HEK293T (cell line): ENCODE measurements at regions not wholly inside any gene's neighbourhood (a gene's known extent, or its start where the extent isn't known, plus 50 kb on each side); places are given as distances from the start of the nearest gene placed in this dataset.
A peak's percentile ranks its signal among the peaks of the same experiment; 100 is the strongest.

Source experiments
- CTCF ChIA-PET: fragments of 350-600 bp; formaldehyde crosslinking; extraction: SDS; loops from one replicate; lab custom pipeline; 2021; ENCODE audit warnings: antibody characterized with exemption, inconsistent platforms; lab: Yijun Ruan, JAX
- POLR2A ChIA-PET: fragments of 350-600 bp; formaldehyde crosslinking; extraction: SDS; loops from one replicate; lab custom pipeline; 2020; ENCODE audit warnings: antibody characterized with exemption, inconsistent platforms; lab: Yijun Ruan, JAX
- DNase-seq: peaks from one replicate; pipeline ENCODE4 v3.0.0; 2012; ENCODE audit warnings: mixed read lengths; ENCODE audit errors: extremely low spot score
- ARNT ChIP-seq: fragments of 450-650 bp; IDR thresholded peaks from 2 replicates; pipeline ENCODE4 v1.6.1; 2017; ENCODE audit warnings: mild to moderate bottlenecking
- BHLHE40 ChIP-seq: fragments of 450-650 bp; IDR thresholded peaks from 2 replicates; pipeline ENCODE4 v1.6.1; 2016; ENCODE audit warnings: mild to moderate bottlenecking, moderate library complexity, borderline replicate concordance
- CTBP1 ChIP-seq: fragments of 450-650 bp; IDR thresholded peaks from 2 replicates; pipeline ENCODE4 v1.6.1; 2016; ENCODE audit warnings: borderline replicate concordance
- ELF4 ChIP-seq: fragments of 450-650 bp; IDR thresholded peaks from 2 replicates; pipeline ENCODE4 v1.6.1; 2017; ENCODE audit warnings: antibody characterized with exemption
- FOXA1 ChIP-seq: fragments of 450-650 bp; IDR thresholded peaks from 2 replicates; pipeline ENCODE4 v1.6.1; 2016; ENCODE audit warnings: mild to moderate bottlenecking
- FOXK2 ChIP-seq: fragments of 450-650 bp; IDR thresholded peaks from 2 replicates; pipeline ENCODE4 v1.6.1; 2016; ENCODE audit warnings: mild to moderate bottlenecking
- FOXM1 ChIP-seq: fragments of 450-650 bp; IDR thresholded peaks from 2 replicates; pipeline ENCODE4 v1.6.1; 2017; ENCODE audit warnings: mild to moderate bottlenecking, borderline replicate concordance
- HDGF ChIP-seq: fragments of 450-650 bp; IDR thresholded peaks from 2 replicates; pipeline ENCODE4 v1.6.1; 2017; ENCODE audit warnings: antibody characterized with exemption, borderline replicate concordance
- L3MBTL2 ChIP-seq: fragments of 450-650 bp; conservative IDR thresholded peaks from 2 replicates; pipeline ENCODE4 v1.6.1; 2016; ENCODE audit warnings: mild to moderate bottlenecking
- LEF1 ChIP-seq: fragments of 450-650 bp; IDR thresholded peaks from 2 replicates; pipeline ENCODE4 v1.6.1; 2017; ENCODE audit warnings: mild to moderate bottlenecking, borderline replicate concordance
- NFRKB ChIP-seq: fragments of 450-650 bp; IDR thresholded peaks from 2 replicates; pipeline ENCODE4 v1.6.1; 2016; ENCODE audit warnings: mild to moderate bottlenecking, moderate library complexity
- SP1 ChIP-seq: fragments of 450-650 bp; IDR thresholded peaks from 2 replicates; pipeline ENCODE4 v1.6.1; 2017
- SUZ12 ChIP-seq: fragments of 450-650 bp; IDR thresholded peaks from 2 replicates; pipeline ENCODE4 v1.6.1; 2016; ENCODE audit warnings: mild to moderate bottlenecking
- TARDBP ChIP-seq: fragments of 450-650 bp; IDR thresholded peaks from 2 replicates; pipeline ENCODE4 v1.6.1; 2016
- ZNF384 ChIP-seq: fragments of 450-650 bp; IDR thresholded peaks from 2 replicates; pipeline ENCODE4 v1.6.1; 2016
- TF ChIP-seq, protein P1 (sequence below): fragments of 450-650 bp; IDR thresholded peaks from 2 replicates; pipeline ENCODE4 v1.6.1; 2016

- POLR2A ChIA-PET: no interaction called here
Measured at GRCh38 chr7:25812086-25812850, 339.7 kb upstream of the NFE2L3 start.

DNA sequence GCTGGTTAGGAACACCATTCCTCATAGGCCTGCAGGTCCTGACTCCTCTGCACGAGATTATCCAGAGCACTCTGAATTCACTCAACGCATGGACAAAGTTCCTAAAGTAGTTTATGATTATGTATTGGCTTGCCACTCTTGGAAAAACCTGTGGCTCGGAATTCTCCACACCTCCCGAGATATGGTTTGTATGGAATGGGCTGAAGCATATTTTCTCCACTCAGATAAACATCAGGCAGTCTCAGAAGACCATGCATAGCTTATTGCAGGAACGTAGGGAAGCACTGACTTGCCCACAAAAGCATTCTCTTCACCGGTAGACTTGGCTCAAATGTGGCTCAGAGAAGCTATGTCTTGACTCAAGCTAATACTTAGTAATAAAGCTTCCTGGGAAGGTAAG is 338.6 kb upstream of the NFE2L3 start:
- DNase-seq: no peak
- ChIA-PET CTCF (no interaction called here), POLR2A (no interaction called here)
- TF ChIP-seq NFRKB (no peak), FOXM1 (no peak), ELF4 (no peak), HDGF (no peak), ARNT (no peak), SUZ12 (no peak), TARDBP (no peak), L3MBTL2 (no peak), FOXK2 (no peak), CTBP1 (no peak), FOXA1 (no peak), BHLHE40 (no peak)
- TF ChIP-seq, protein P1, sequence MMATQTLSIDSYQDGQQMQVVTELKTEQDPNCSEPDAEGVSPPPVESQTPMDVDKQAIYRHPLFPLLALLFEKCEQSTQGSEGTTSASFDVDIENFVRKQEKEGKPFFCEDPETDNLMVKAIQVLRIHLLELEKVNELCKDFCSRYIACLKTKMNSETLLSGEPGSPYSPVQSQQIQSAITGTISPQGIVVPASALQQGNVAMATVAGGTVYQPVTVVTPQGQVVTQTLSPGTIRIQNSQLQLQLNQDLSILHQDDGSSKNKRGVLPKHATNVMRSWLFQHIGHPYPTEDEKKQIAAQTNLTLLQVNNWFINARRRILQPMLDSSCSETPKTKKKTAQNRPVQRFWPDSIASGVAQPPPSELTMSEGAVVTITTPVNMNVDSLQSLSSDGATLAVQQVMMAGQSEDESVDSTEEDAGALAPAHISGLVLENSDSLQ: no peak

More at GRCh38 chr7:25812086-25812850, 339.7 kb upstream of the NFE2L3 start:
- TF ChIP-seq, protein P1: no peak
- TF ChIP-seq CTBP1: no peak
- no peak for TF ChIP-seq SP1
- TF ChIP-seq LEF1: no peak
- no peak for TF ChIP-seq ELF4
- TF ChIP-seq ARNT: no peak
- TF ChIP-seq ZNF384: no peak
- no peak for TF ChIP-seq SUZ12
- no peak for TF ChIP-seq HDGF
- no peak for TF ChIP-seq TARDBP
- TF ChIP-seq NFRKB: no peak
- TF ChIP-seq L3MBTL2: no peak
- no peak for TF ChIP-seq FOXK2
- no peak for TF ChIP-seq FOXM1
- no peak for TF ChIP-seq FOXA1
- no peak for TF ChIP-seq BHLHE40
- no peak for DNase-seq
- CTCF ChIA-PET: no interaction called here

GRCh38 chr7:25815711-25816110 is 336.3 kb upstream of the NFE2L3 start:
- POLR2A ChIA-PET: no interaction called here
- TF ChIP-seq FOXM1 (no peak), HDGF (no peak), CTBP1 (no peak), FOXK2 (no peak), TARDBP (no peak), ELF4 (no peak)
- no peak for DNase-seq
- CTCF ChIA-PET: no interaction called here

GRCh38 chr7:25820432-25821040 is 331.5 kb upstream of the NFE2L3 start:
- ChIA-PET POLR2A (no interaction called here), CTCF (interaction anchor here (0.6 to 1.6 kb wide), 7 partner anchors 10 to 197 kb away, joined by 3 to 5 read pairs (median 3); no protein-coding TSS in a partner anchor)
- TF ChIP-seq SP1: no peak
- TF ChIP-seq NFRKB: no peak
- peak; percentile 72 for TF ChIP-seq ZNF384
- no peak for TF ChIP-seq CTBP1
- TF ChIP-seq FOXK2: no peak
- no peak for TF ChIP-seq ARNT
- DNase-seq: peak; percentile 55

DNA sequence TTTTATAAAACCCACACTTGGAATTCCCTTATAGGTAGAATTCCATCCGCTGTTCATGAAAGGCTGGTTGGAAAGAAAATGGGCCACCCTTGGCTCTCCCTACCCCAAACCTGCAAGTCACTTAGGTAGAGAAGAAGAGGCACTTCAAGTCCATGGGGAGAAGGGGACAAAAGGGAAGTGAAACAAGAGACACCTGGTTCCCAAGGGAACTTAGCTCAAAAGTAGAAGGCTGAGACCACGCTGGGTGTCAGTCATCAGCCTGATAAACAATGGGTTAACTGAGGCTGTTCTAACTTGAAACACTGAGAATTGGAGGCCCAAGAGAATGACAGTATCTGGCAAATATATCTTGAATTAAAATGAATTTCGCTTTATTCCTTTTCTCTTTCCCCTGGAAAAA is 330.8 kb upstream of the NFE2L3 start:
- no peak for TF ChIP-seq FOXA1
- no peak for TF ChIP-seq SUZ12
- no peak for TF ChIP-seq ARNT
- TF ChIP-seq FOXM1: no peak
- no peak for TF ChIP-seq ZNF384
- TF ChIP-seq, protein P1: no peak
- TF ChIP-seq TARDBP: no peak
- no peak for TF ChIP-seq ELF4
- no peak for TF ChIP-seq LEF1
- no peak for TF ChIP-seq SP1
- no peak for TF ChIP-seq L3MBTL2
- TF ChIP-seq NFRKB: no peak
- TF ChIP-seq FOXK2: no peak
- TF ChIP-seq HDGF: no peak
- CTCF ChIA-PET: interaction anchor here (0.7 to 1.6 kb wide), 2 partner anchors 22 to 33 kb away, joined by 3 to 5 read pairs; no protein-coding TSS in a partner anchor
- POLR2A ChIA-PET: no interaction called here
- no peak for DNase-seq

GRCh38 chr7:25822823-25823222 is 329.2 kb upstream of the NFE2L3 start:
- CTCF ChIA-PET: interaction anchor here (0.6 kb wide), 1 partner anchor 18 kb away, joined by 3 read pairs; no protein-coding TSS in a partner anchor
- no peak for DNase-seq
- POLR2A ChIA-PET: no interaction called here
- no peak for TF ChIP-seq NFRKB
- TF ChIP-seq TARDBP: no peak
- no peak for TF ChIP-seq HDGF
- TF ChIP-seq LEF1: no peak
- no peak for TF ChIP-seq FOXA1
- no peak for TF ChIP-seq ARNT
- TF ChIP-seq SUZ12: no peak
- TF ChIP-seq FOXK2: no peak
- TF ChIP-seq FOXM1: no peak
- TF ChIP-seq, protein P1: no peak
- TF ChIP-seq BHLHE40: no peak
- no peak for TF ChIP-seq ZNF384
- no peak for TF ChIP-seq SP1
- TF ChIP-seq L3MBTL2: no peak
- no peak for TF ChIP-seq ELF4
